ENCODE measurements at regions not wholly inside any gene's neighbourhood (a gene's known extent, or its start where the extent isn't known, plus 50 kb on each side); places are given as distances from the start of the nearest gene placed in this dataset.
"Not testable (repeated sequence)": the region's sequence is repeated elsewhere in the genome, so short reads cannot be mapped to it uniquely, and the experiment has no call there.

- Histone ChIP-seq H3K9me3 (ENCODE audit: insufficient read depth, low read length) (no peaks in the 10 kb centered on the region), H3K4me2 (ENCODE audit: low read depth, low read length, poor library complexity, severe bottlenecking) (no peak overlapping the region), H2AFZ (ENCODE audit: low read depth, low read length, severe bottlenecking) (no peak overlapping the region), H3K4me3 (ENCODE audit: insufficient read depth, low read length, poor library complexity, severe bottlenecking) (no peak overlapping the region), H3F3A (ENCODE audit: insufficient read depth) (no peaks in the 10 kb centered on the region), H3K36me3 (ENCODE audit: low read length) (no peaks in the 10 kb centered on the region), H3K79me2 (ENCODE audit: insufficient read depth, low read length) (no peaks in the 10 kb centered on the region), H3K9me2 (replicated peaks; ENCODE audit: insufficient read depth, low read length) (no peaks in the 10 kb centered on the region), H3K9ac (ENCODE audit: low read length) (no peak overlapping the region), H3K27me3 (ENCODE audit: low read length) (no peaks in the 10 kb centered on the region), H3K27ac (ENCODE audit: low read depth, low read length) (no peak overlapping the region), H4K20me1 (ENCODE audit: low read depth, low read length) (no peaks in the 10 kb centered on the region)
- TF ChIP-seq EZH2phosphoT487 (conservative IDR thresholded peaks at IDR 0.05; ENCODE audit: low read length) (no peak), CTCF (IDR thresholded peaks at IDR 0.05; ENCODE audit: insufficient read depth, low read length, poor library complexity, severe bottlenecking) (no peak)
These were observed 191.3 kb upstream of the KCNJ3 start for GRCh38 chr2:154507186-154507585.

GRCh38 chr2:154518872-154519271, 179.6 kb upstream of the KCNJ3 start:
- no peaks in the 10 kb centered on the region for H3K9me2 ChIP-seq (replicated peaks; ENCODE audit: insufficient read depth, low read length)
- H3K27me3 ChIP-seq (ENCODE audit: low read length): no peaks in the 10 kb centered on the region
- H2AFZ ChIP-seq (ENCODE audit: low read depth, low read length, severe bottlenecking): no peak overlapping the region
- no peak overlapping the region for H3K4me2 ChIP-seq (ENCODE audit: low read depth, low read length, poor library complexity, severe bottlenecking)
- H3K79me2 ChIP-seq (ENCODE audit: insufficient read depth, low read length): no peaks in the 10 kb centered on the region
- H3K9ac ChIP-seq (ENCODE audit: low read length): no peak overlapping the region
- H3F3A ChIP-seq (ENCODE audit: insufficient read depth): no peaks in the 10 kb centered on the region
- no peaks in the 10 kb centered on the region for H3K36me3 ChIP-seq (ENCODE audit: low read length)
- H4K20me1 ChIP-seq (ENCODE audit: low read depth, low read length): no peaks in the 10 kb centered on the region
- no peak overlapping the region for H3K4me3 ChIP-seq (ENCODE audit: insufficient read depth, low read length, poor library complexity, severe bottlenecking)
- H3K9me3 ChIP-seq (ENCODE audit: insufficient read depth, low read length): no peaks in the 10 kb centered on the region
- no peak for TF ChIP-seq EZH2phosphoT487 (conservative IDR thresholded peaks at IDR 0.05; ENCODE audit: low read length)
- no peak for TF ChIP-seq CTCF (IDR thresholded peaks at IDR 0.05; ENCODE audit: insufficient read depth, low read length, poor library complexity, severe bottlenecking)
- no peak overlapping the region for H3K27ac ChIP-seq (ENCODE audit: low read depth, low read length)

- H3K4me3 ChIP-seq (ENCODE audit: insufficient read depth, low read length, poor library complexity, severe bottlenecking); H3K9me3 ChIP-seq (ENCODE audit: insufficient read depth, low read length); H3K79me2 ChIP-seq (ENCODE audit: insufficient read depth, low read length); H3K4me2 ChIP-seq (ENCODE audit: low read depth, low read length, poor library complexity, severe bottlenecking); H3K9ac ChIP-seq (ENCODE audit: low read length); H3K27ac ChIP-seq (ENCODE audit: low read depth, low read length); H3K27me3 ChIP-seq (ENCODE audit: low read length); H2AFZ ChIP-seq (ENCODE audit: low read depth, low read length, severe bottlenecking); H3K9me2 ChIP-seq (replicated peaks; ENCODE audit: insufficient read depth, low read length); H3K36me3 ChIP-seq (ENCODE audit: low read length); H3F3A ChIP-seq (ENCODE audit: insufficient read depth); H4K20me1 ChIP-seq (ENCODE audit: low read depth, low read length): not testable (repeated sequence)
These were observed 177.5 kb upstream of the KCNJ3 start for GRCh38 chr2:154520951-154521350.

GRCh38 chr2:154526234-154526633, 172.3 kb upstream of the KCNJ3 start:
- no peak for TF ChIP-seq EZH2phosphoT487 (conservative IDR thresholded peaks at IDR 0.05; ENCODE audit: low read length)
- TF ChIP-seq CTCF (IDR thresholded peaks at IDR 0.05; ENCODE audit: insufficient read depth, low read length, poor library complexity, severe bottlenecking): no peak
- Histone ChIP-seq H3K4me3 (ENCODE audit: insufficient read depth, low read length, poor library complexity, severe bottlenecking) (no peak overlapping the region), H3K27me3 (ENCODE audit: low read length) (no peaks in the 10 kb centered on the region), H3K9ac (ENCODE audit: low read length) (no peak overlapping the region), H3K9me2 (replicated peaks; ENCODE audit: insufficient read depth, low read length) (no peaks in the 10 kb centered on the region; the same call in 1 of the 2 replicates), H2AFZ (ENCODE audit: low read depth, low read length, severe bottlenecking) (no peak overlapping the region), H3K36me3 (ENCODE audit: low read length) (no peaks in the 10 kb centered on the region), H3K79me2 (ENCODE audit: insufficient read depth, low read length) (no peaks in the 10 kb centered on the region), H4K20me1 (ENCODE audit: low read depth, low read length) (no peaks in the 10 kb centered on the region), H3F3A (ENCODE audit: insufficient read depth) (no peaks in the 10 kb centered on the region), H3K9me3 (ENCODE audit: insufficient read depth, low read length) (no peaks in the 10 kb centered on the region), H3K4me2 (ENCODE audit: low read depth, low read length, poor library complexity, severe bottlenecking) (no peak overlapping the region), H3K27ac (ENCODE audit: low read depth, low read length) (no peak overlapping the region)
